SH-SY5Y (cell line): ENCODE measurements at regions not wholly inside any gene's neighbourhood (a gene's known extent, or its start where the extent isn't known, plus 50 kb on each side); places are given as distances from the start of the nearest gene placed in this dataset.

Experiments used
- GATA2 ChIP-seq: IDR thresholded peaks from 2 replicates; pipeline ENCODE4 v1.6.1; 2011; ENCODE audit warnings: mild to moderate bottlenecking, low read depth, low read length
- GATA3 ChIP-seq: IDR thresholded peaks from 2 replicates; pipeline ENCODE4 v1.6.1; 2011; ENCODE audit warnings: low read depth, mild to moderate bottlenecking, low read length, moderate library complexity

GRCh38 chr14:71636820-71637471, 295.3 kb upstream of the RGS6 start:
- no peak for TF ChIP-seq GATA3
- TF ChIP-seq GATA2: no peak
